ENCODE measurements at regions not wholly inside any gene's neighbourhood (a gene's known extent, or its start where the extent isn't known, plus 50 kb on each side); places are given as distances from the start of the nearest gene placed in this dataset.

DNA sequence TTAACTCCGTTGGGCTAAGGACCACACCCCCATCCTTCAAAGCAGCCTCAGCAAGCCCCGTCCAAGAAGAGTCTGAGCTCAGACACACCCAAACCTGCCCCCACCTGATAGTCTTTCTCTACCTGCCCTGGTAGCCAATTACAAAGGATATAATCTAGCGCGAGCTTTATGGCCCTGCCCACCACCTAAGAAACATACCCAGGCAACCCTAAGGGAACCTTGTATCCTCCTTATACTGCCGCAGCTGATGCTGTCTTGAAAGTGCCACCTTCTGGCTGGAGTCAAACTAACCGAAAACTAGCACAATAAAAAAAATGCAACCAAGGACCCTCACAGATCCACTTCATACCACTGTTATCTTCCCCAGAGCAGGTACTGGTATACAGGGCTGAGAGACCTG, 628.3 kb upstream of the REG3G start:
- POLR2A ChIA-PET (ENCODE audit: low non-redundant PET): no interaction called here
- intact Hi-C loops (cut with micrococcal nuclease; ENCODE audit: unreplicated experiment): no loop called here
- CTCF ChIA-PET: no interaction called here
- Histone ChIP-seq H3K9me3 (ENCODE audit: low read depth, low read length, poor library complexity, severe bottlenecking) (no peaks in the 10 kb centered on the region), H3K36me3 (ENCODE audit: insufficient read depth, low read length, poor library complexity, severe bottlenecking) (no peaks in the 10 kb centered on the region), H3K4me1 (ENCODE audit: insufficient read depth, low read length, poor library complexity, severe bottlenecking) (no peaks in the 10 kb centered on the region), H3K4me3 (ENCODE audit: low read depth, low read length, poor library complexity, severe bottlenecking) (no peak overlapping the region), H3K27ac (ENCODE audit: low read depth, low read length, poor library complexity, severe bottlenecking) (no peak overlapping the region), H3K27me3 (replicated peaks; ENCODE audit: insufficient read depth, low read depth, low read length, poor library complexity) (no peaks in the 10 kb centered on the region)
- no TSS peak for BruUV-seq (replicated peaks)
- TF ChIP-seq, protein P1, sequence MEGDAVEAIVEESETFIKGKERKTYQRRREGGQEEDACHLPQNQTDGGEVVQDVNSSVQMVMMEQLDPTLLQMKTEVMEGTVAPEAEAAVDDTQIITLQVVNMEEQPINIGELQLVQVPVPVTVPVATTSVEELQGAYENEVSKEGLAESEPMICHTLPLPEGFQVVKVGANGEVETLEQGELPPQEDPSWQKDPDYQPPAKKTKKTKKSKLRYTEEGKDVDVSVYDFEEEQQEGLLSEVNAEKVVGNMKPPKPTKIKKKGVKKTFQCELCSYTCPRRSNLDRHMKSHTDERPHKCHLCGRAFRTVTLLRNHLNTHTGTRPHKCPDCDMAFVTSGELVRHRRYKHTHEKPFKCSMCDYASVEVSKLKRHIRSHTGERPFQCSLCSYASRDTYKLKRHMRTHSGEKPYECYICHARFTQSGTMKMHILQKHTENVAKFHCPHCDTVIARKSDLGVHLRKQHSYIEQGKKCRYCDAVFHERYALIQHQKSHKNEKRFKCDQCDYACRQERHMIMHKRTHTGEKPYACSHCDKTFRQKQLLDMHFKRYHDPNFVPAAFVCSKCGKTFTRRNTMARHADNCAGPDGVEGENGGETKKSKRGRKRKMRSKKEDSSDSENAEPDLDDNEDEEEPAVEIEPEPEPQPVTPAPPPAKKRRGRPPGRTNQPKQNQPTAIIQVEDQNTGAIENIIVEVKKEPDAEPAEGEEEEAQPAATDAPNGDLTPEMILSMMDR (conservative IDR thresholded peaks at IDR 0.05; ENCODE audit: low read depth, low read length): no peak
- DNase-seq (ENCODE audit: low spot score): no peak

DNA sequence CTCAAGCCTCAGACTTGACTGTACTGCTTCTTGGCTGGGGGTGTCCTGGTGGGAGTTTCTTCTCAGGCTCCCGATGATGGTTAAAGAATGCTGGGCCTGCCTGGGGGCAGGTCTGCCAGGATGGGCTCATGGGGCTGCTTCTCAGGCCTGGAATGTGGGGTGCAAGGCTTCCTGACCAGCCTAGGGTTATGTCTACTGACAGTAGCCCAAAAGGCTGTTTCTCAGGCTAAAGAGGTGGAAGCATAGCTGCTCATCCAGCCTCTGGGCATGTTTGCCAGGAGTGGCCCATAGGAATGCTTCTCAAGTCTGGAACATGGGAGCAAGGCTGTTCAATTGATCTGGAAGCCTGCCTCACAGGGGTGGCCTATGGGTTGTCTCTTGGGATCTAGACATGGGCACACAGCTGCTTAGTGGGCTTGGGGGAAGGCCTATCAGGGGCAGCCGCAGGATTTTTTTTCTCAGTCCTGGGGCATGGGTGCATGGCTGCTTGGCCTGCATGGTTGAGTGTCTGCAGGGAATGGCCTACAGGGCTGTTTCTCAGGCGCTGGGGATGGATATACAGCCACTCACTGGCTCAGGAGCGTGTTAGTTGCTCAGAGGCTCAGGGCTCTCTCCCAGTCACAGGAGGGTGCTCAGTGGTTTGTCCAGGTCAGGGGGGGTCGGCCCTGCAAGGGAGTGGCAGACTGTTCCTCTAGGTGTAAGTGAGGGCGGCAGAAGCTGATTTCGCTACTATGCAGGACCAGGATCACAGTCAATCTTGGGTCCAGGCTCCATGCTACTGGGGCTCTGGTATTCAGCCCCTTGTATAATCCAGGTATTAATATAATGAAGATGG, 617.3 kb upstream of the REG3G start:
- CTCF ChIA-PET: no interaction called here
- BruUV-seq (replicated peaks): no TSS peak
- H3K27me3 ChIP-seq (replicated peaks; ENCODE audit: insufficient read depth, low read depth, low read length, poor library complexity): no peaks in the 10 kb centered on the region
- intact Hi-C loops (cut with micrococcal nuclease; ENCODE audit: unreplicated experiment): no loop called here
- H3K4me3 ChIP-seq (ENCODE audit: low read depth, low read length, poor library complexity, severe bottlenecking): no peak overlapping the region
- H3K27ac ChIP-seq (ENCODE audit: low read depth, low read length, poor library complexity, severe bottlenecking): no peak overlapping the region
- no peaks in the 10 kb centered on the region for H3K36me3 ChIP-seq (ENCODE audit: insufficient read depth, low read length, poor library complexity, severe bottlenecking)
- POLR2A ChIA-PET (ENCODE audit: low non-redundant PET): no interaction called here
- no peak for DNase-seq (ENCODE audit: low spot score)
- no peaks in the 10 kb centered on the region for H3K9me3 ChIP-seq (ENCODE audit: low read depth, low read length, poor library complexity, severe bottlenecking)
- no peak for TF ChIP-seq EZH2 (IDR thresholded peaks at IDR 0.05; ENCODE audit: borderline replicate concordance, low read depth, low read length, poor library complexity, severe bottlenecking)
- TF ChIP-seq, protein P1 (conservative IDR thresholded peaks at IDR 0.05; ENCODE audit: low read depth, low read length): no peak
- no peaks in the 10 kb centered on the region for H3K4me1 ChIP-seq (ENCODE audit: insufficient read depth, low read length, poor library complexity, severe bottlenecking)

DNA sequence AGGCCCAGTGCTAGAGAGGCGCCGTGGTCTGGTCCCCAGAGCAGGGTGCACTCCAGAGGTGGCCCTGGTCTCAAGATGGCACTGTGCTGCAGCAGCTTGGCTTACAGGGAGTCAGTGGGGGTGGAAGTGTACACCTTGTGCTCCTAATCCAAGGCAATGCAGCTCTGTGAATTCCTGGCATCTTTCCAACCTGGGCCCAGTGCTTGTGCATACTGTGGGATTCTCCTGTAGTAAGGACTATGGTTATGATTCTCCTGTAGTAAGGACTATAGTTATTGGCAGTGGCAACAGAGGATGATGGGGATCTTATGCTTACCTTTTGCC, 616.7 kb upstream of the REG3G start:
- POLR2A ChIA-PET (ENCODE audit: low non-redundant PET): no interaction called here
- TF ChIP-seq, protein P1 (conservative IDR thresholded peaks at IDR 0.05; ENCODE audit: low read depth, low read length): no peak
- no peak for TF ChIP-seq EZH2 (IDR thresholded peaks at IDR 0.05; ENCODE audit: borderline replicate concordance, low read depth, low read length, poor library complexity, severe bottlenecking)
- CTCF ChIA-PET: no interaction called here
- no TSS peak for BruUV-seq (replicated peaks)
- no peak for DNase-seq (ENCODE audit: low spot score)
- intact Hi-C loops (cut with micrococcal nuclease; ENCODE audit: unreplicated experiment): no loop called here
- H3K27me3 ChIP-seq (replicated peaks; ENCODE audit: insufficient read depth, low read depth, low read length, poor library complexity): no peaks in the 10 kb centered on the region
- no peaks in the 10 kb centered on the region for H3K9me3 ChIP-seq (ENCODE audit: low read depth, low read length, poor library complexity, severe bottlenecking)
- H3K4me3 ChIP-seq (ENCODE audit: low read depth, low read length, poor library complexity, severe bottlenecking): no peak overlapping the region
- H3K27ac ChIP-seq (ENCODE audit: low read depth, low read length, poor library complexity, severe bottlenecking): no peak overlapping the region
- no peaks in the 10 kb centered on the region for H3K4me1 ChIP-seq (ENCODE audit: insufficient read depth, low read length, poor library complexity, severe bottlenecking)
- no peaks in the 10 kb centered on the region for H3K36me3 ChIP-seq (ENCODE audit: insufficient read depth, low read length, poor library complexity, severe bottlenecking)

All from A673 (cell line).